ENCODE measurements at regions not wholly inside any gene's neighbourhood (a gene's known extent, or its start where the extent isn't known, plus 50 kb on each side); places are given as distances from the start of the nearest gene placed in this dataset.

DNA sequence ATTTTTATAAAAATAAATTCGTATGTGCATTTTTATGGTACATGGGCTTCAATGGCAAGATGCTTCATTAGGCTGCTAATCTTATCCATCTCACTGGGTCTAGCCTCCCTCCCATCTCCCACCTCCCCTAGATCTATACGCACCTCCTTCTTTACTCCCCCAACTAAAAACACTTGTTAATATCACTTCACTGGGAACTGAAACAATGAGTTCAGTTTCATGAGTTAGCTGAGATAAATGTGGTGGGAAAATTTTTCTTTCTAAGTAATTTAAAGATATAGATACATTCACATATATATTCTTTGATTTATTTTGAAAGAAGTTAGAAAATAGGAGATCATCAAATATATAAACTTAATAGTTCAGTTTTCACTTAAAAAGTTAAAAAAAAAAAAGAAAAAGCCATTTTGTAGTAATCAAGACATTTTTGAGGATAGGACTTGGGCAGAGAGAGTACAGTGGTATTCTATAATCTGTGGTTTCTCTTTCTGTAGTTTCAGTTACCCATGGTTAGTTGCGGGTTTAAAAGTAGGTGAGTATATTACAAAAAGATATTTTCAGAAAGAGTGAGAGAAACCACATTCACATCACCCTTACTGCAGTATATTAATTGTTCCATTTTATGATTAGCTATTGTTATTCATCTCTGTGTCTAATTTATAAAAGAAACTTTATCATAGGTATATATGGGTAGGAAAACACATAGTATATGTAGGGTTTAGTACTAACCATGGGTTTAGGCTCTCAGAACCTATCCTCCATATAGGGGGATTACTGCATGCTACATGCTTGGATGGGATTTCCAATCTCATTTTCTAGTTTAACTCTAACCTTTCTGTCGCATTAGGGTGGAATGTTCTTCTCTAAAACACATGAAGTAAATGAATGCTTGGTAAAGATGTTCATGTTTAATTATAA is 316.0 kb upstream of the CBLB start:
- TF ChIP-seq, protein P1, sequence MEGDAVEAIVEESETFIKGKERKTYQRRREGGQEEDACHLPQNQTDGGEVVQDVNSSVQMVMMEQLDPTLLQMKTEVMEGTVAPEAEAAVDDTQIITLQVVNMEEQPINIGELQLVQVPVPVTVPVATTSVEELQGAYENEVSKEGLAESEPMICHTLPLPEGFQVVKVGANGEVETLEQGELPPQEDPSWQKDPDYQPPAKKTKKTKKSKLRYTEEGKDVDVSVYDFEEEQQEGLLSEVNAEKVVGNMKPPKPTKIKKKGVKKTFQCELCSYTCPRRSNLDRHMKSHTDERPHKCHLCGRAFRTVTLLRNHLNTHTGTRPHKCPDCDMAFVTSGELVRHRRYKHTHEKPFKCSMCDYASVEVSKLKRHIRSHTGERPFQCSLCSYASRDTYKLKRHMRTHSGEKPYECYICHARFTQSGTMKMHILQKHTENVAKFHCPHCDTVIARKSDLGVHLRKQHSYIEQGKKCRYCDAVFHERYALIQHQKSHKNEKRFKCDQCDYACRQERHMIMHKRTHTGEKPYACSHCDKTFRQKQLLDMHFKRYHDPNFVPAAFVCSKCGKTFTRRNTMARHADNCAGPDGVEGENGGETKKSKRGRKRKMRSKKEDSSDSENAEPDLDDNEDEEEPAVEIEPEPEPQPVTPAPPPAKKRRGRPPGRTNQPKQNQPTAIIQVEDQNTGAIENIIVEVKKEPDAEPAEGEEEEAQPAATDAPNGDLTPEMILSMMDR (IDR thresholded peaks at IDR 0.05 in 4 of 5, conservative IDR thresholded peaks at IDR 0.05 in 1 of 5), result no peak
- TF ChIP-seq POLR2A (IDR thresholded peaks at IDR 0.05), result no peak
